HUES48 (cell line): ENCODE measurements at regions not wholly inside any gene's neighbourhood (a gene's known extent, or its start where the extent isn't known, plus 50 kb on each side); places are given as distances from the start of the nearest gene placed in this dataset.

Experiments used
- H3K27ac ChIP-seq: one replicate; pipeline ENCODE4 v1.7.0; 2013; ENCODE audit warnings: low read depth, low read length, inconsistent platforms
- H3K27me3 ChIP-seq: 2 replicates; pipeline ENCODE4 v1.6.1; 2013; ENCODE audit warnings: mild to moderate bottlenecking, low read length; ENCODE audit not compliant: control insufficient read depth, insufficient read depth
- H3K36me3 ChIP-seq: 2 replicates; pipeline ENCODE4 v1.6.1; 2013; ENCODE audit warnings: low read length; ENCODE audit not compliant: control insufficient read depth, insufficient read depth
- H3K4me1 ChIP-seq: 2 replicates; pipeline ENCODE4 v1.6.1; 2013; ENCODE audit warnings: mild to moderate bottlenecking, low read length; ENCODE audit not compliant: control insufficient read depth, insufficient read depth
- H3K4me3 ChIP-seq: 2 replicates; pipeline ENCODE4 v1.5.1; 2013; ENCODE audit warnings: mild to moderate bottlenecking, low read depth, low read length
- H3K9ac ChIP-seq: 2 replicates; pipeline ENCODE4 v1.6.1; 2013; ENCODE audit warnings: mild to moderate bottlenecking, low read depth, low read length, moderate library complexity
- H3K9me3 ChIP-seq: 2 replicates; pipeline ENCODE4 v1.6.1; 2013; ENCODE audit warnings: low read length; ENCODE audit not compliant: control insufficient read depth, insufficient read depth

GRCh38 chr1:82848043-82848442 is 1047.3 kb downstream of the ADGRL2 start:
- peaks cover 67% of the 10 kb centered on the region for H3K4me1 ChIP-seq
- H3K27ac ChIP-seq = peak overlapping the region; percentile 45
- H3K4me3 ChIP-seq = peak overlapping the region; percentile 61
- H3K36me3 ChIP-seq = no peaks in the 10 kb centered on the region
- no peak overlapping the region; the same call in 1 of the 2 replicates for H3K9ac ChIP-seq
- H3K27me3 ChIP-seq = no peaks in the 10 kb centered on the region
- no peaks in the 10 kb centered on the region for H3K9me3 ChIP-seq

- no peak overlapping the region for H3K9ac ChIP-seq
- H3K9me3 ChIP-seq = no peaks in the 10 kb centered on the region
- H3K27ac ChIP-seq = peak overlapping the region; percentile 60
- H3K4me3 ChIP-seq = 0 out of 2 replicates have a peak overlapping the region, but pooled peaks have one; percentile 61
- H3K27me3 ChIP-seq = no peaks in the 10 kb centered on the region
- no peaks in the 10 kb centered on the region for H3K36me3 ChIP-seq
- H3K4me1 ChIP-seq = peaks cover 61% of the 10 kb centered on the region
These were observed 1045.1 kb downstream of the ADGRL2 start for GRCh38 chr1:82845866-82846265.

GRCh38 chr1:82844911-82845827 is 1044.4 kb downstream of the ADGRL2 start:
- H3K27ac ChIP-seq = peak overlapping the region; percentile 60
- no peaks in the 10 kb centered on the region for H3K36me3 ChIP-seq
- H3K27me3 ChIP-seq = no peaks in the 10 kb centered on the region
- no peaks in the 10 kb centered on the region for H3K9me3 ChIP-seq
- no peak overlapping the region for H3K9ac ChIP-seq
- no peak overlapping the region; the same call in 1 of the 2 replicates for H3K4me3 ChIP-seq
- peaks cover 64% of the 10 kb centered on the region for H3K4me1 ChIP-seq

GRCh38 chr1:82844447-82844846 is 1043.7 kb downstream of the ADGRL2 start:
- H3K4me1 ChIP-seq = peaks cover 66% of the 10 kb centered on the region
- H3K9me3 ChIP-seq = no peaks in the 10 kb centered on the region
- H3K9ac ChIP-seq = no peak overlapping the region
- H3K36me3 ChIP-seq = no peaks in the 10 kb centered on the region
- H3K27me3 ChIP-seq = no peaks in the 10 kb centered on the region
- no peak overlapping the region for H3K27ac ChIP-seq
- H3K4me3 ChIP-seq = no peak overlapping the region

GRCh38 chr1:82843876-82844275 is 1043.1 kb downstream of the ADGRL2 start:
- no peak overlapping the region for H3K9ac ChIP-seq
- H3K4me1 ChIP-seq = peaks cover 64% of the 10 kb centered on the region
- H3K4me3 ChIP-seq = no peak overlapping the region
- no peak overlapping the region for H3K27ac ChIP-seq
- no peaks in the 10 kb centered on the region for H3K36me3 ChIP-seq
- H3K27me3 ChIP-seq = no peaks in the 10 kb centered on the region
- H3K9me3 ChIP-seq = no peaks in the 10 kb centered on the region

- Histone ChIP-seq H3K9me3 (no peaks in the 10 kb centered on the region), H3K27ac (no peak overlapping the region), H3K4me1 (peaks cover 55% of the 10 kb centered on the region), H3K27me3 (no peaks in the 10 kb centered on the region), H3K4me3 (no peak overlapping the region), H3K9ac (no peak overlapping the region), H3K36me3 (no peaks in the 10 kb centered on the region)
These were observed 1039.5 kb downstream of the ADGRL2 start for GRCh38 chr1:82840192-82840591.

GRCh38 chr1:82837766-82838465 is 1037.2 kb downstream of the ADGRL2 start:
- no peaks in the 10 kb centered on the region for H3K27me3 ChIP-seq
- H3K9ac ChIP-seq = no peak overlapping the region
- no peaks in the 10 kb centered on the region for H3K9me3 ChIP-seq
- H3K4me1 ChIP-seq = peaks cover 37% of the 10 kb centered on the region
- H3K36me3 ChIP-seq = no peaks in the 10 kb centered on the region
- H3K4me3 ChIP-seq = no peak overlapping the region
- no peak overlapping the region for H3K27ac ChIP-seq

- H3K9ac ChIP-seq = no peak overlapping the region
These were observed 1036.4 kb downstream of the ADGRL2 start for GRCh38 chr1:82836973-82837680.

GRCh38 chr1:82836213-82836972 is 1035.7 kb downstream of the ADGRL2 start:
- no peak overlapping the region for H3K27ac ChIP-seq
- H3K9me3 ChIP-seq = no peaks in the 10 kb centered on the region
- no peak overlapping the region for H3K9ac ChIP-seq
- peaks cover 37% of the 10 kb centered on the region for H3K4me1 ChIP-seq
- no peaks in the 10 kb centered on the region for H3K36me3 ChIP-seq
- H3K4me3 ChIP-seq = no peak overlapping the region
- H3K27me3 ChIP-seq = no peaks in the 10 kb centered on the region

More at GRCh38 chr1:82836973-82837680, 1036.4 kb downstream of the ADGRL2 start:
- Histone ChIP-seq H3K27ac (no peak overlapping the region), H3K4me3 (no peak overlapping the region), H3K9me3 (no peaks in the 10 kb centered on the region), H3K4me1 (peaks cover 37% of the 10 kb centered on the region), H3K36me3 (no peaks in the 10 kb centered on the region), H3K27me3 (no peaks in the 10 kb centered on the region)

- Histone ChIP-seq H3K4me1 (peaks cover 4% of the 10 kb centered on the region; the same call in 1 of the 2 replicates), H3K9me3 (no peaks in the 10 kb centered on the region), H3K36me3 (no peaks in the 10 kb centered on the region), H3K9ac (no peak overlapping the region), H3K4me3 (no peak overlapping the region), H3K27me3 (no peaks in the 10 kb centered on the region), H3K27ac (no peak overlapping the region)
These were observed 1030.1 kb downstream of the ADGRL2 start for GRCh38 chr1:82830690-82831380.
